ENCODE measurements at regions not wholly inside any gene's neighbourhood (a gene's known extent, or its start where the extent isn't known, plus 50 kb on each side); places are given as distances from the start of the nearest gene placed in this dataset.

- DNase-seq (ENCODE audit: low read depth) = no peak
- no peak for TF ChIP-seq CTCF (conservative IDR thresholded peaks at IDR 0.05; ENCODE audit: low read depth, low read length)
- H3K4me3 ChIP-seq (ENCODE audit: low read length) = no peak overlapping the region
Observed at GRCh38 chr12:104846056-104846767, 111.9 kb downstream of the SLC41A2 start.

- no peak for DNase-seq (ENCODE audit: low read depth)
- no peak for TF ChIP-seq CTCF (conservative IDR thresholded peaks at IDR 0.05; ENCODE audit: low read depth, low read length)
- H3K4me3 ChIP-seq (ENCODE audit: low read length) = no peak overlapping the region
Observed at GRCh38 chr12:104844123-104844522, 114.0 kb downstream of the SLC41A2 start.

GRCh38 chr12:104840262-104840661 lies 117.8 kb downstream of the SLC41A2 start:
- no peak for TF ChIP-seq CTCF (conservative IDR thresholded peaks at IDR 0.05; ENCODE audit: low read depth, low read length)

GRCh38 chr12:104835317-104835716 lies 122.8 kb downstream of the SLC41A2 start:
- no peak for DNase-seq (ENCODE audit: low read depth)
- TF ChIP-seq CTCF (conservative IDR thresholded peaks at IDR 0.05; ENCODE audit: low read depth, low read length) = no peak

More at GRCh38 chr12:104840262-104840661, 117.8 kb downstream of the SLC41A2 start:
- DNase-seq (ENCODE audit: low read depth) = no peak
- no peak overlapping the region for H3K4me3 ChIP-seq (ENCODE audit: low read length)

GRCh38 chr12:104834607-104835006 lies 123.5 kb downstream of the SLC41A2 start:
- TF ChIP-seq CTCF (conservative IDR thresholded peaks at IDR 0.05; ENCODE audit: low read depth, low read length) = no peak
- DNase-seq (ENCODE audit: low read depth) = no peak
- no peak overlapping the region for H3K4me3 ChIP-seq (ENCODE audit: low read length)

More at GRCh38 chr12:104835317-104835716, 122.8 kb downstream of the SLC41A2 start:
- no peak overlapping the region for H3K4me3 ChIP-seq (ENCODE audit: low read length)

GRCh38 chr12:104833756-104834155 lies 124.3 kb downstream of the SLC41A2 start:
- TF ChIP-seq CTCF (conservative IDR thresholded peaks at IDR 0.05; ENCODE audit: low read depth, low read length) = no peak
- no peak for DNase-seq (ENCODE audit: low read depth)
- H3K4me3 ChIP-seq (ENCODE audit: low read length) = no peak overlapping the region

- DNase-seq (ENCODE audit: low read depth) = no peak
- H3K4me3 ChIP-seq (ENCODE audit: low read length) = no peak overlapping the region
- TF ChIP-seq CTCF (conservative IDR thresholded peaks at IDR 0.05; ENCODE audit: low read depth, low read length) = no peak
Observed at GRCh38 chr12:104828015-104828414, 130.1 kb downstream of the SLC41A2 start.
